ENCODE measurements at regions not wholly inside any gene's neighbourhood (a gene's known extent, or its start where the extent isn't known, plus 50 kb on each side); places are given as distances from the start of the nearest gene placed in this dataset.

DNA sequence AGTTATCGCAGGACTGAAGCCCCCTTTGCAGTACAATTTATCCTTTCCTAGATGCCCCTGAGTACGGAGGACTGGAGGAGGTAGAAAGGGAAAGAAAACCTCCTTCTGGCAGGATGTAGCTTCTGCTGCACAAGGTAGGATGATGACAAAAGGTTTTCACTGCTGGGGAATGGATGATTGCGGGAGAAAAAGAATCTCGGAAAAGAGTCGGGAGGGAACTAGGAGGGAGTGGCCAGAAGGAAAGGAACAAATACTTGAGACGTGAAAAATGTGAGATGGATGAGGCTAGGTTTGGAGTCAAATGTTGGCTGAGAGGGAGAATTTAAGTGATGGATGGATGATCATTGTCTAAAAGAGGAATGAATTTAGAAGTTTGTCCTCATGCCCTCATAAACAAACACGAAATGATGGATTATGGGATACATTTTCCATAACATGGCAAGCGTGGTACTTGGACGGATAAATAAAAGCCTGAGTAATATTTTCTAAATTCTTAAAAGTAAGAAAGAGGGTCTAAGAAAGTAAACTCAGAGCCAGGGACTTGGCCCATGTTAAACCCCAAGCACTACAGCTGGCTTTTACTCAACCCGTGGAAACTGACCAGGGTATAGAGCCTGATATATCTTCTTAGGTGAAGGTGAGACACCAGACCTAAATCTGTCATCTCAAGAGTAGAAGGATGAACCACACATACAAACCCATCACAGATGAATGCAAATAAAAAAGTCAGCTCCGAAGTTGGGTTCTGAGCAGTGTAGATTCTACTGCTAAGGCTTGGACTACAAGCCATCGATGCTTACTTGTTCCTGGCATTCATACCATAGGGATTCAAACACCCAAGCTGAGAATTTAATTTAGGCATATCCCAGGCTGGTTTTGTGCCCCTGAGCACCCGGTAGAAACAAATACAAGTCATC lies 72.4 kb downstream of the HFE start:
- TF ChIP-seq RXRA (IDR thresholded peaks at IDR 0.05; ENCODE audit: borderline replicate concordance, low read depth) (no peak), SMC3 (IDR thresholded peaks at IDR 0.05; ENCODE audit: low read depth, low read length) (no peak), GABPA (IDR thresholded peaks at IDR 0.05; ENCODE audit: low read depth) (no peak), CHD2 (IDR thresholded peaks at IDR 0.05; ENCODE audit: low read length, partially characterized antibody) (no peak), USF2 (IDR thresholded peaks at IDR 0.05; ENCODE audit: borderline replicate concordance, low read depth, low read length) (no peak), POLR2AphosphoS5 (IDR thresholded peaks at IDR 0.05; ENCODE audit: low read depth, low read length) (0 out of 2 replicates have a peak, but pooled peaks have one; percentile 9)
- TF ChIP-seq, protein P1, sequence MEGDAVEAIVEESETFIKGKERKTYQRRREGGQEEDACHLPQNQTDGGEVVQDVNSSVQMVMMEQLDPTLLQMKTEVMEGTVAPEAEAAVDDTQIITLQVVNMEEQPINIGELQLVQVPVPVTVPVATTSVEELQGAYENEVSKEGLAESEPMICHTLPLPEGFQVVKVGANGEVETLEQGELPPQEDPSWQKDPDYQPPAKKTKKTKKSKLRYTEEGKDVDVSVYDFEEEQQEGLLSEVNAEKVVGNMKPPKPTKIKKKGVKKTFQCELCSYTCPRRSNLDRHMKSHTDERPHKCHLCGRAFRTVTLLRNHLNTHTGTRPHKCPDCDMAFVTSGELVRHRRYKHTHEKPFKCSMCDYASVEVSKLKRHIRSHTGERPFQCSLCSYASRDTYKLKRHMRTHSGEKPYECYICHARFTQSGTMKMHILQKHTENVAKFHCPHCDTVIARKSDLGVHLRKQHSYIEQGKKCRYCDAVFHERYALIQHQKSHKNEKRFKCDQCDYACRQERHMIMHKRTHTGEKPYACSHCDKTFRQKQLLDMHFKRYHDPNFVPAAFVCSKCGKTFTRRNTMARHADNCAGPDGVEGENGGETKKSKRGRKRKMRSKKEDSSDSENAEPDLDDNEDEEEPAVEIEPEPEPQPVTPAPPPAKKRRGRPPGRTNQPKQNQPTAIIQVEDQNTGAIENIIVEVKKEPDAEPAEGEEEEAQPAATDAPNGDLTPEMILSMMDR (IDR thresholded peaks at IDR 0.05) = no peak

Data from SK-N-SH (cell line).